LoVo (cell line): ENCODE measurements at regions not wholly inside any gene's neighbourhood (a gene's known extent, or its start where the extent isn't known, plus 50 kb on each side); places are given as distances from the start of the nearest gene placed in this dataset.

ENCODE experiments used
- DNase-seq: peaks from one replicate; pipeline ENCODE4 v3.0.0-alpha.2; 2016; ENCODE audit warnings: low spot score

DNA sequence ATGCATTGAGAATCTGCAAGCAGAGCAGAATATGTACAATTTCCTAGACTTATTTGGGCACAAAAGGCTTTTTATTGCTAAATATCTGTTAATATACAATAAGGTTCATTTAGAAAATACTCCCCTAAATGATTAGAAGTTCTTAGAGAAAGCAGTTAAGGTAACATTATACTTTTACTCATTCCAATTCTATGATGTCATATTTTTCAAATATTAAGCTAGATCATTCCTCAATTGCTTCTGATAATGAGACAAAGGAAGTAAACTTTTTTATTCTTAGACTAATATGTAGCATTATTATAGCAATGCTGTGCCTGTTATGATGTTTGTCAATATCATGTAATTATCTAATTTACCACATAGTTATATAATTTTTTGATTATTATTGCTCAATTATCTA is 447.0 kb downstream of the SLC16A7 start:
- DNase-seq: no peak

DNA sequence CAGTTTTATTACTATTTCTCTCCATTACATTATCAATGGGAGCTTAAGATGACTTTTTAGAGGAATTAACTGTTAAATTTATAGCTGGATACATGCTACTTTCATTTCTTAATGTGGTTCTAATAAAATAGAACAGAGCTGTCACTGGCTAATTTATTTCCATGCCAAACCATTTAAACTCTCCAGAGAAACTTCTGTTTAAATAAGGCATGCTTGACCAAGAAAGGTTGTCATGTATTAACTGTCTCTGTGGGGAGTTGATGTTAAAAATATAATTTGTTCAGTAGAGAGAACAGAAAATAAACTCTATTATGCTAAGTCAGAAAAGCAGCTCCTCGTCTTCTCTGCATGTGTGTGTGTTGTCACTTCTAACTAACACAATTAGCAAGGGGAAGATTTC is 447.4 kb downstream of the SLC16A7 start:
- DNase-seq: no peak

DNA sequence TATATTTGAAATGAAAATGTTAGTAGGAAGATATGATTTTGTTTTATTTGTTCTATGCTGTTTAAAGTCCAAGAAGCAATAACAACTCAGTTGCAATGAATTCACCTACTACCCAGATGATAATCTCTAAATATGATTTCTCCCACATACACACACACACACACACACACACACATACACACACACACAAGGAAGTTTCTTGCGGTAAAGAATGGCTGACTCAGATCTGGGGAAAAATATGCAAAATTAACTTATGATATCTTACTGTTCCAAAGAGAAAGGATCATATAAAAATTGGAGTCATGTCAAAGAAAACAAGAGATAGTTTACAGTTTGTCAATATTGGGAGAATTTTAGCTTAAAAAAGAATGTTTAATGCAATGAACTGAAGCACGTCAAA is 456.7 kb downstream of the SLC16A7 start:
- DNase-seq: no peak

DNA sequence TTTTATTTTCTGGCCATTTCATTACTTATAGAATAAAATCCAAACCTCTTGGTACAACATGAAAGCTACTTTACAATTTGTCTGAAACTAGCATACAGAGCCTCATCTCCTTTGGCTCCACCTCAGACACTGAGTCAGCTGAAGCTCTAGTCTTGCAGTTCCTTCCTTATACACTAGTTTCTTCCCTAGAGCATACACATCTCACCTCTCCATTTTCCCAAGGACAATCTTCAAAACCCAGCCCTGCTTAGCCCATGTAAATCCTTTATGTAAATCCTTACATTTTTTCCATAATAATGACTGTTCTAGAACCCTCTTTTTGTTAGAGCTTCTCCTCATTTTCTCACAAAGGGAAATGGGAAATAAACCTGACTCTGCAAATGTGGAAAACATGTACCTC is 463.4 kb downstream of the SLC16A7 start:
- DNase-seq: no peak

DNA sequence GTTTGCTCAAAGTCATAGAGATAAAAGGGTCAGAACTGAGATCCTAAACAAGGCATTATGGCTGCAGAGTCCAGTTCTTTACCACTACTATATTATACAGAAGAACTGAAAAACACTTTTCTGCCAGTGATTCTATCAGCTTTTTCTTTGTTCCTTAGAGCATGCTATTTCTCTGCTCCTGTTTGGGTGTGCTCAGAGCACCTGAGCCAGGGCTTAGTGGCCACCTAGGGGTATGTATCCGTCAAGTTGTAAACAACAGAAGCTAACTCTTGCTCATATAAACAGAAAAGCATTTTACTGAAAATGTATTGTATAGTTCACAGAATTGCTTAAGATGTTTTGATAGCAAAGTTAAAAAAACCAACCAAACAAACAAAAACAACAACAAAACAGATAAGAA is 470.8 kb downstream of the SLC16A7 start:
- no peak for DNase-seq

DNA sequence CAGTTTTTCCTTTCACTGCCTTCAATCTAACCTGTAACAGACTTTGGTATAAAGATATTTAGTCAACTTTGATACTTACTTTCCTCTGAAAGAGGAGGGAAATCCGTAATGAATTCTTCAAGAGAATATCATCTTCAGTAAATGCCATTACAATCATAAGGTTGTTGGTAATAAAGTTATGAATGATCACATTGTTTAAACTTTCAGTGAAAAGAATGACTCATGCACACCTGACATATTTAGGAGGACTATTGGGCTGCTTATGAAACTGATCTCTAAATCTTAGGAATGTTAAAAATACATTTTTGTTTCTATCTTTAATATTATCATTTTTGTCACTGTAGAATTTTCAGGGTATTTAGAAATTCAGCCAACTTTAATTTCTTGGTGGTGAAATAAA is 474.7 kb downstream of the SLC16A7 start:
- DNase-seq: no peak

DNA sequence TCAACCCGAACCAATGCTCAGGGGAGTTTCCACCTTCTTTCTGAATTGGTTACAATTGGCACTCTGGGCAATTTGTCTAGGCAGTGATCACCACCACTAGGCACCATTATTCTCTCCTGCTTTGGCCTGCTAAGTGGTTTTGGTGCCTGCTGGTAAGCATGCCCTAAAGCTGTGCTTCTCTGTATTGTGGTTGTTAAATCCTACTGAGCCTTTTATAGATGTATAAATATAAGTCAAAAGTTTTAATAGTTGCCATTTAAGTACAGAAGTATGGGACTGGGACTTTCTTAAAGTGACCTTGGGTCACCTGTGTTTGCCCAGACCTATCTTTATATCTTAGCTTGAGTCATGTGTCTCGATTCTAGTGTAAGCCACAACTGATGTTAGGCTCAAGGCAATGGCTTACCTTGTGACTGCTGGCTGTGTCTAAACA is 475.9 kb downstream of the SLC16A7 start:
- DNase-seq: no peak

DNA sequence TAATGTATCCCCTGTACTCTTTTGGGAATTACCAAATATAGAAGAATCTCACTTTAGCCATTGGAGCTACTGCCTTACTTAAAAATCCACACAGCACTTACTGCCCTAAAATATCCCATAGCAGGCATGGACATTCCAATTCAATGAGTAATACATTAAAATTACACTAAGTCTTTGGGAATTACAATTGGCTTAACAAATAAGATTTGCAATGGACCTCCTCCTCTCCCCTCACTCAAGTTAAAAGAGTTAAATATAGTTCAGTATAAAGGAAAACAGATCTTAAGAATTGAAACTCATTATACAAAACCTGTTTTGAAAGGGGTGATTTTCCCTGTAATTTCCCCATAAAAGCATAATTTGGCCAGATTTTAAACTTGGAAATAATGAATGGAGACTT is 477.1 kb downstream of the SLC16A7 start:
- no peak for DNase-seq

DNA sequence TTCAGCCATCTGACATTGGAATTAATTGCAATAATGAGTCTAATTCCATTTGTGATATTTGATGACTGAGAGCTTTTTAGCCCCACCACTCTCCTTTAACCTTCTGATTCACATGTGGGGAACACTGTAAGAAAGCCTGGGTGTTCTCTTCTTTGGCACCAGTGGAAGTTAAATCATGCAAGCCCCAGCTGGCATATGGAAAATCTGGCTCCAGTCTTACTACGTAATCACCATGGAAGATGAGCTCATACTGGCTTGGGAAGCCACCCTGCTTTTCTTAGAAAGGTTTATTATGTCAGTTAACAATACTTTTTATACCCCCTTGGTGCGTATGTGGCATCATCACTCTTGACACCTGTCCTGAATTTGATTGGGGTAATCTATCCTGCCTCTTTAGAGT is 479.3 kb downstream of the SLC16A7 start:
- no peak for DNase-seq

DNA sequence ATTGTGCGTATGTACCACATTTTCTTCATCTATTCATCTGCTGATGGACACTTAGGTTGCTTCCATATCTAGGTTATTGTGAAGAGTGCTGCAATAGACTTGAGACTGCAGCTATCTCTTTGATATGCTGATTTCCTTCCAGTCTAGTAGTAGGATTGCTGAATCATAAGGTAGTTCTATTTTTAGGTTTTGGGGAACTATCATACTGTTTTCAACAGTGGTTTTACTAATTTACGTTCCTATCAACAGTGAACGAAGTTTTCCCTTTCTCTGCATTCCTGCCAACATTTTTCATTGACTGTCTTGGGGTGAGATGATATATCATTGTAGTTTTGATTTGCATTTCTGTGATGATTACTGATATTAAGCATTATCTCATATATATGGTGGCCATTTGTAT is 482.2 kb downstream of the SLC16A7 start:
- no peak for DNase-seq

DNA sequence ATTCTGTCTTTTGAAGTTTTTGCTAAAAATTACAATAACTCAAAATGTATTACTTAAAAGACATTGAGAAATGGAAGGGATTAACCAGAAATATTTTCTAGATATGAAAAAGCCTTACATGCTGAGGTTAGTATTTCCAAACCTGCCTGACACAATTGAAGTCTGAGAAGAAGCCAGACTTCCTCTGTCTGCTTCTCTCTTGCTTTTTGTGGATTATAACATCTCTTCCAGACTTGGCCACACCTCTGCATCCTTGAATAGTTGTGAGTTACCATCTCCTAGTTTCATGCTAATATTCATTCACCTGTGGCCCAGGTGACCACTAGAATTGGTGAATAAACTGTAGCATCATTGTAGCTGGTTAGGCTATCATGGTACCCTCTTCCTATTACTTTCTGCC is 497.6 kb downstream of the SLC16A7 start:
- no peak for DNase-seq

DNA sequence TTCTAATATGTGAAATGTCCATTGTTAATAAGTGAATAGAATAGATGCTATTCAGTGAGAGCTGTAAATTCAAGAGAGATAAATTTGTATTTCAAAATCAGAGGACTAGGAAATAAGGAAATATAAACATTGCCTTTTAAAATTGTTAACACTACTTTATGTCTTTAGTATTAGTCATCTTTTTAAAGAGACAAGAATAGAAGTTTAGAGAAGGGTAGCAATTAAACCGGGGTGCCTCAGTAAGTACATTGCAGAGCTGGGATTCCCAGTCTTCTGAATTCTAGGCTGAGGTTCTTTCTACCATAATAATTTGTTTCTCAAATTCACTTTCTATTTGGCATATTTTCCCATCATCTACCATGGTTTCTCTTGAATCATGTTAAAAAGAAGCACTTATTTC is 498.6 kb downstream of the SLC16A7 start:
- DNase-seq: no peak

DNA sequence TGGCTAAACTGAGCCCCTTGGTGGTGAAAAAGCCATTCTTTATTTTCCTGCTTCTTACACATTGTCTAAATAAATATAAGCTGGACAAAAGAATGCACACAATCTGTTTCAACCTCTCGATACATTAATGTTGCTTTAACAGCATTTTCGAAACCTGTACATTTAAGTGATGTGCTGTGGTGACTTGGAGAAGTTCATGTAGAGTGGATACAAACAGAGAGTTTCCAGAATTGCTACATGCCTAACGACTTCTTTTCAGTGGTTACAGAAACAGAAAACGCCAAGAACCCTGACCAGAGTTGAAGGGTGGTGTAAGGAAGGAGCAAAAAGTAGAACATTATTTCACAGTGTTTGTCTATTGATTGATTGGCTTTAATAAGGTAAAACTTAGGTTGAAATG is 500.9 kb downstream of the SLC16A7 start:
- DNase-seq: no peak

DNA sequence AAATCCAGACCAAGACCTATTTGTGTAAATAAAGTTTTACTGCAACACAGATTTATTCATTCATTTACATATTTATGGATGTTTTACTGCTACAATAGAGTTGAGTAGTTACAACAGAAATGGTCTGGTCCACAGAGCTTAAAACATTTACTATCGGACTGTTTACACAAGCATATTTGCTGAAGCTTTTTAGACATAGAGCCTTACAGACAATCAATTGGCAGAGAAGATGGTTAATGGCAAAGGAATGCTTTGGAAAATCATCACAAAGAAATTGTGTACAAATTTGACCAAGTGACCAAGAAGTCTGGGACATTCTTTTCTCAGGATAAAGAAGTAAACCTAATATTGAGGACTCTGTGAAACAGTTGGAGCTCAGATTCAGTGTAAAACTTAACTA is 504.3 kb downstream of the SLC16A7 start:
- no peak for DNase-seq

DNA sequence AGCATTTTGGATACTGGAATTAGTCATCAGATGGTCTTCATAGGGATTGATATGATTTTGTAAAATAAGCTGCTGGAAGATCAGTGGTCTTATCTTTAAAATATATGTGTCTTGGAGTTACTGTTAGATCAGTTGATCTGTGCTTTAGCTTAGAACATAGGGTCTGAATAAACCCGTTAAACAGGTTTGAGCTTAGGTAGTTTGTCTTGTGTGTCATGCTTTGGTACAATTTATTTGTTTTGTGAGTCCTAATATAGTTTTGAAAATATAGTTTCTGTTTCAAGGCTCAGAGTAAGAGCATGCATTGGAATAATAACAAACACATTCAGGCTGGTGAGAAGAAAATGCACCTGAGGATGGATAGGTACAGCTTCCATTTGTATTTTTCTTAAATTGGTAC is 505.0 kb downstream of the SLC16A7 start:
- DNase-seq: no peak

DNA sequence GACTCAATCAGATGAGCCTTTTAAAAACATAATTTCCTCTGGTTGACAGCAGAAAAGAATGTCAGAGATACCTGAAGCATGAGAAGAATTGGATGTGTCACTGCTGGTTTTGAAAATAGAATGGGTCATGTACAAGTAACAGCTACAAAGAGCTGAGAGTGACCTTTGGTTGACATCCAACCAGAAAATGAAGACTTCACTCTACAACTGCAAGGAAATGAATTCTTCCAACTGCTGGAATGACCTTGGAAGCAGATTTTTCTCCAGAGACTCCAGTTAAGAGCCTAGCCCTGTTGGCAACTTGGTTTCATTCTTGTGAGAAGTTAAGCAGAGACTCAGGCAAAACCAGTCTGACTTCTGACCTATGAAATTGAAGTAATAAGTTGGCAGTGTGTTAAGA is 505.9 kb downstream of the SLC16A7 start:
- DNase-seq: no peak

DNA sequence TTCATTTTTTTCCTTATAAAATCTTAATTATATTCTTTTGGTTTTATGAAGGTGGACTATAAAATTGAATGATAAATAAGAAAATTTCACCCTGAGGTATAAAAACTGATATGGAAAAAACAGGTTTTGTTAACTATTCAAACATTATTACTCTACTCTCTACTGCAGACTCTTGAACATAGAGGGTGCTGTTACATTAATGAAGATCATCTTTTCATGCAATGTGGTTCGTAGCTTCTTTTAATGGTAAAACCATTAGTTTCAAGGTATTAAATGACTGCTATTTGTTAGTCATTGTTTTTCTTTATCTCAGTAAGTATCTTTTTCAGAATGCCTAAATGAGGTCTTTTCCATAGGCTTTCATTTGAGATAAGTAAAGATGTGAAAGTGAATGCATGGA is 510.4 kb downstream of the SLC16A7 start:
- DNase-seq: no peak

DNA sequence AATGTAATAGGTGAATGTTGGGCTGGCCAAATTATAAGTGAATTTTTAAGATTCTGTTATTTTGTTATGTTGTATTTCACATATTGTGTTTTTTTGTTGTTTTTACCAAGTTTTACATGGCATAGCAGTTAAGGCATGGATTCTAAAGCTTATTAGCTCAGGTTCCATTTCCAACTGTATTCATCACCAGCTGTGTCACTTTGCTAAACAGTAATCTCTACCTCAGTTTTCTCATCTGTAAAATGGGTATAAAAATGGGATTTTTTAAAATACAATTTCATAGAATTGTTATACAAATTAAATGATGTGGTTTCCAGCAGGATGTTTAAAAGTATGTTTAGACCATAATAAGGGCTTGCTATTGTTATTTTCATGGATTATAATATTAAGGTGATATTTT is 512.2 kb downstream of the SLC16A7 start:
- DNase-seq: no peak

DNA sequence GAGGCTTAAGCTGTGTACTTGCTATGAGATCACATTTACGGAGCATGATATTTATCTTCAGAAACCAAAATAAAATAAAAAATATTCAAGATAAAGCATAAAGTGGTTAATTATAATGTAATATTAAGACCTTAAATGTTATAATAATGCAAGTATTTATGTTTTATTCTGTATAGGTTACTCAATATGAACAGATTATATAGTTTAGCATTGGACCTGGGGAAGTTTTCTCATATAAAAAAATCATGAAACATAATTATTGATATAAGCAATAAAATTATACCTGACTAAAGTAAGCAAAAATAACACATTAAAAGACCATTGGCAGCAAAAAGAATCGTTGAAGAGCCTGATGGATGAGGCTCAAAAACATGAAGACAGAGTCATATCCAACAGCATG is 516.2 kb downstream of the SLC16A7 start:
- no peak for DNase-seq

DNA sequence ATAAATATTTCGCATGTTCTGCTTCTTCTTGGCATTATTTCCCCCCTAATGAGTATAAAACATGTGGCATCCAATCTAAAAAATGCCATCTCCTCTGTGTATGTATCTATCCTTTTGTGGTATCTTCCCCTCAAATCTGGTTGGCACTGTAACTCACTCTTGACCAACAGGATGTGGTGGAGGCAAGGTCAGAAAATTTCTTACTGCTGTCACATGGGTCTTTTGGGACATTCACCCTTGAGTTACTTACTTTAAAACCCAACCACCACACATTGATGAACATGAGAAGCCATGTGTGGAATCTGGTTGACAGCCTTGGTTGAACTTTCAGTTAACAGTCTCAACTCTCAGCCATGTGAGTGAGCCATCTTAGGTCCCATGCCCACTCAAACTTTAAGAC is 516.9 kb downstream of the SLC16A7 start:
- no peak for DNase-seq

DNA sequence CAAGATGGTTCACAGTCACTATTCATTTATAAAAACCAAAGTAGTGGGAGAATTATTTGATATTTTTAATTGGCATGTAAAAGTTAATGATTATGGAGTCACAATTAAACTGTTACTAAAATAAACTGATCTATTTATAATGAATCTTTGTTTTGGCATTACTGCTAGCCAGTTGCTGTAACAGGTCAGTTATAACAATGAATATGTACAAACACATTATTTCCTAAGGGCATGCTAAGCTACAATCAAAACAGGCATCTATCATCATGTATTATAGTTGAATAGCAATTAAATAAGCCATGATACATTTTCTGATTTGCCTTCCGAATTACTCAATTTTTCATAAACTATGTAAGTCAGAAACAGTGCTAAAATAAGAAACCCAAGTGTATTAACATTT is 518.3 kb downstream of the SLC16A7 start:
- no peak for DNase-seq

DNA sequence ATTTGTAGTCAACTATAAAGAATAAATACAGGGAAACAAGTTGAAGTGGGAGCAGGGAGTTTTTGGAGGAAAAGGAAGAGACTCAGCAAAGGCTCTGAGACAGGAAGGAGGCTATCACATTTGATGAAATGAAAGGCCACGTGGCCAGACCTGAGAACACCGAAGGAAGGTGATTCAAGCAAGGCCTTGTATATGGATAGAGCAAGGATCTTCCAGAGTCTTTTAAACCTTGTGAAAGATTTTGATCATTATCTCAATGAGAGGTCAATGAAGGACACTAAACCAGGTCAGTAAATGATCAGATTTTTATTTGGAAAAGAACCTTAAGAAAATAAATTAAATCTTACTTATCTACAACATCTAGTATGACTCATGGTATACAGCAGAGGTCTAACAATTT is 523.5 kb downstream of the SLC16A7 start:
- no peak for DNase-seq

DNA sequence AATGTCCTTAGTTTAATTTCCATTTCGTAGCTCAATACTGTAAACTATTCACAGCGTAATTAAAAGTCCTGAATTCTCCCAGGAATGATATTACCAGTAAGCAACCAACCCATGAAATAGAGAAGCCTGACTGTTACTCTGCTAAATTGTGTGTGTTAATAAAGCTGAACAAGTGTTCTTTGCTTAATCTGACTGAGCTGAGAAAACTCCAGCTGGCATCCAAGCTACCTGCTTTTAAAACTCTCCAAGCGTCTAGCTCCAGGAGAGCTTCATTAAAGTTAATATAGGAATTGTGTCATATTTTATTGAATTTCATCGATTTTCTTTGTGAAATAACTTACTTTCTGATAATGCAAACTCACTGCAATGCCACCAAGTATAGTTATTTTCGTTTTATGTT is 524.4 kb downstream of the SLC16A7 start:
- no peak for DNase-seq

DNA sequence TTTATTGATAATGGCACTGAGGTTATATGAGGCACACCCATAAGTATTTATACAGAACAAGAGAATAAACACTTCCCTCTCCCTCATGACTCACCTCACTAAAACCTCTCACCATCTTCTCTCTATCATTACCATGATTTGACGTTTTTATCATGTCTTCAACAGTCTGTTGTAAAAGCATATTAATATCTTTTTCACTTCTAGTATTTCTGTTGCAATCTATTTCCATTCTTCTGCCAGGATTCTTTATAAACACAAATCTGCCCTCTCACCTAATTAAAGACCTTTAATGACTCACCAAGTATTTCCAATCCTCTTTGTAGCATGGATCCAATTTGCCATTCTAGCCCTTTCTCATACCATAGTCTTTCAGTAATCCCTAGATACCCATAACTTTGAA is 527.7 kb downstream of the SLC16A7 start:
- no peak for DNase-seq

DNA sequence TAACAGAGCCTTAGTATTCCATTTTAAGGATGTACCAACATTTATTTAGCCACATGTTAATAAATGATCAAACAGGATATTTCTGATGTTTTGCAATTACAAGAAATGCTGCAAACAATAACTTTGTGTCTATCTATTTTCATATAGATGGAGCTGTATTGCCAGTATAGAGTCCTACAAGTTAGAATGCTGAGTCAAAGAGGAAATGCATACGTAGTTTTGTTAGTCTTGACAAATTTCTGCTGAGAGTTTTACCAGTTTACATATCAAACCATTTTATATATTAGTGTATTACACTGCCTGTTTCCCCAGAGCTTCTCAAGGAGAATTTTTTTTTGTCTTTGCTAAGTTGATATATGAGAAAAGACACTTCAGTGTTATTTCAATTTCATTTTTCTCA is 541.7 kb downstream of the SLC16A7 start:
- no peak for DNase-seq
